PC-9 (cell line): ENCODE measurements at regions not wholly inside any gene's neighbourhood (a gene's known extent, or its start where the extent isn't known, plus 50 kb on each side); places are given as distances from the start of the nearest gene placed in this dataset.

Experiments
- CTCF ChIP-seq: fragments of 200-600 bp; sonication (generic); conservative IDR thresholded peaks from 2 replicates; pipeline ENCODE4 v1.6.1; 2017; ENCODE audit warnings: mixed run types, antibody characterized with exemption, mild to moderate bottlenecking, moderate library complexity
- EZH2 ChIP-seq: fragments of 200-600 bp; sonication (generic); IDR thresholded peaks from 2 replicates; pipeline ENCODE4 v1.8.0; 2017; ENCODE audit warnings: antibody characterized with exemption, low read depth

GRCh38 chr5:114221807-114222206 lies 140.1 kb upstream of the KCNN2 start:
- TF ChIP-seq CTCF: no peak
- no peak for TF ChIP-seq EZH2
